Karpas-422 (cell line): ENCODE measurements at regions not wholly inside any gene's neighbourhood (a gene's known extent, or its start where the extent isn't known, plus 50 kb on each side); places are given as distances from the start of the nearest gene placed in this dataset.
"Not testable (repeated sequence)": the region's sequence is repeated elsewhere in the genome, so short reads cannot be mapped to it uniquely, and the experiment has no call there.

ENCODE experiments used
- DNase-seq: peaks from one replicate; pipeline ENCODE4 v3.0.0-alpha.2; 2015
- H2AFZ ChIP-seq: fragments of 200-600 bp; sonication (generic); 2 replicates; pipeline ENCODE4 v1.6.1; 2014; ENCODE audit warnings: antibody characterized with exemption, low read length, mixed read lengths
- H3K27ac ChIP-seq: fragments of 200-600 bp; sonication (generic); 2 replicates; pipeline ENCODE4 v1.5.1; 2014; ENCODE audit warnings: mild to moderate bottlenecking, low read length, moderate library complexity
- H3K27me3 ChIP-seq: fragments of 200-600 bp; sonication (generic); 2 replicates; pipeline ENCODE4 v1.6.1; 2014; ENCODE audit warnings: low read length, mixed read lengths
- H3K36me3 ChIP-seq: fragments of 200-600 bp; sonication (generic); 2 replicates; pipeline ENCODE4 v1.6.1; 2014; ENCODE audit warnings: low read length, mixed read lengths; ENCODE audit not compliant: insufficient read depth
- H3K4me1 ChIP-seq: fragments of 200-600 bp; sonication (generic); 2 replicates; pipeline ENCODE4 v1.6.1; 2014; ENCODE audit warnings: mild to moderate bottlenecking, low read length, mixed read lengths
- H3K4me2 ChIP-seq: fragments of 200-600 bp; sonication (generic); 2 replicates; pipeline ENCODE4 v1.6.1; 2014; ENCODE audit warnings: low read length, low read depth, mild to moderate bottlenecking; ENCODE audit not compliant: poor library complexity, severe bottlenecking
- H3K4me3 ChIP-seq: fragments of 200-600 bp; sonication (generic); 2 replicates; pipeline ENCODE4 v1.5.1; 2014; ENCODE audit warnings: mild to moderate bottlenecking, antibody characterized with exemption, low read length, mixed read lengths
- H3K79me2 ChIP-seq: fragments of 200-600 bp; sonication (generic); 2 replicates; pipeline ENCODE4 v1.6.1; 2014; ENCODE audit warnings: mild to moderate bottlenecking, low read length, mixed read lengths
- H3K9ac ChIP-seq: fragments of 200-600 bp; sonication (generic); 2 replicates; pipeline ENCODE4 v1.6.0; 2014; ENCODE audit warnings: low read length
- H3K9me2 ChIP-seq: fragments of 200-600 bp; sonication (generic), shearing (Covaris generic); replicated peaks from 2 replicates; pipeline ENCODE4 v1.6.0; 2014; ENCODE audit warnings: mild to moderate bottlenecking, low read length, moderate library complexity; ENCODE audit not compliant: insufficient read depth
- H3K9me3 ChIP-seq: fragments of 300-700, 200-600 bp; sonication (generic); 2 replicates; pipeline ENCODE4 v1.6.1; 2014; ENCODE audit warnings: low read length, mixed read lengths
- H4K20me1 ChIP-seq: fragments of 200-600 bp; sonication (generic); 2 replicates; pipeline ENCODE4 v1.6.1; 2014; ENCODE audit warnings: mild to moderate bottlenecking, antibody characterized with exemption, low read length, low read depth; ENCODE audit not compliant: insufficient read depth

GRCh38 chr3:139265131-139266016 is 78.4 kb upstream of the MRPS22 start:
- H3K79me2 ChIP-seq: no peaks in the 10 kb centered on the region
- no peak overlapping the region for H3K9ac ChIP-seq
- no peaks in the 10 kb centered on the region for H4K20me1 ChIP-seq
- no peaks in the 10 kb centered on the region for H3K36me3 ChIP-seq
- no peak overlapping the region for H3K4me3 ChIP-seq
- H2AFZ ChIP-seq: no peak overlapping the region
- H3K4me1 ChIP-seq: no peaks in the 10 kb centered on the region
- no peak for DNase-seq
- no peaks in the 10 kb centered on the region for H3K9me3 ChIP-seq
- no peak overlapping the region for H3K4me2 ChIP-seq
- no peaks in the 10 kb centered on the region for H3K9me2 ChIP-seq
- H3K27me3 ChIP-seq: no peaks in the 10 kb centered on the region
- no peak overlapping the region for H3K27ac ChIP-seq

DNA sequence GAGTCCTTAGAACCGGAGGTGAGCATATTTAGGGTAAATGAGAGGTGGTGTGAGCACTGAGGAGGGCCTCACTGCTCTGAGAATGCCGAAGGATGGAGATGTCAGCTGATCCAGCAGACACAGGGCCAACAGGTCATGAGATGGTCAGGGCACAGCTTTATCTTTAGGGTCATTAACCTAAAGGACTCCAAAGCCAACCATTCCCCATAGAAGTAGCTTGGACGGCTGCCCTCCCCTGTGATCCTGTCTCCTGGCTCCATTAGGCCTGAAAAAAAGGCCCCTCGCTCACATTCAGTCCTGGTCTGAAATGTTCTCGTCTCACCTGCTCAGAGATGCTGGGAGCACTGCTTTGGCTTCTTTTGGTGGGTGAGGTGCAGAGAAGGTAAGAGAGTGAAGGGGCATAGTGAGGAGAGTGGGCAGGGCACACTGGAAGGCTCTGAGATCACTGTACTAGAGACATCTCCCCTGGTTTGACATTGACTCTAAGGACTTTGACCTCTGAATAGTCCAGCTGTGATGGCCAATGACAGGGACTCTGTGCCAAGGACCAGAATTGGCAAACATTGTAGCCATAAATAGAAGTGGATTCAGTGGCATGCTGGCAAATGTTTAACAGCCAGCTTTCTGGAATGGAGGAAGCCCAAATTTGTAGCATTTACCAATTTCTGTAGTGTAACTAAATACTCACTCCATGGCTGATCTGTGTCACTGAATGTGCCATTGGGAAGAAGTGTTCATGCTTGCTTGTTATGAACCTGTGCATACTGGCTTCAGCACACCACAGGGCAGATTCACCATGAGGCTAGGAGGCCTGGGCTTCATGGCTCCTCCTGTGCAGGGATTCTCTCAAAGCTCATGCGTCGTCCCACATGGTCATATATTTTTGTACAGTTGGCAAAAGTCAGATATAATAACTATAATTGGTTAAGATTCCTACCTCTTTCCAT is 76.2 kb upstream of the MRPS22 start:
- H3K36me3 ChIP-seq: no peaks in the 10 kb centered on the region
- H3K9ac ChIP-seq: no peak overlapping the region
- no peak for DNase-seq
- H3K79me2 ChIP-seq: no peaks in the 10 kb centered on the region
- no peak overlapping the region for H3K4me3 ChIP-seq
- no peak overlapping the region for H2AFZ ChIP-seq
- no peaks in the 10 kb centered on the region for H4K20me1 ChIP-seq
- H3K4me2 ChIP-seq: no peak overlapping the region
- H3K27ac ChIP-seq: no peak overlapping the region
- no peaks in the 10 kb centered on the region for H3K4me1 ChIP-seq
- no peaks in the 10 kb centered on the region for H3K9me3 ChIP-seq
- H3K27me3 ChIP-seq: no peaks in the 10 kb centered on the region
- H3K9me2 ChIP-seq: no peaks in the 10 kb centered on the region

DNA sequence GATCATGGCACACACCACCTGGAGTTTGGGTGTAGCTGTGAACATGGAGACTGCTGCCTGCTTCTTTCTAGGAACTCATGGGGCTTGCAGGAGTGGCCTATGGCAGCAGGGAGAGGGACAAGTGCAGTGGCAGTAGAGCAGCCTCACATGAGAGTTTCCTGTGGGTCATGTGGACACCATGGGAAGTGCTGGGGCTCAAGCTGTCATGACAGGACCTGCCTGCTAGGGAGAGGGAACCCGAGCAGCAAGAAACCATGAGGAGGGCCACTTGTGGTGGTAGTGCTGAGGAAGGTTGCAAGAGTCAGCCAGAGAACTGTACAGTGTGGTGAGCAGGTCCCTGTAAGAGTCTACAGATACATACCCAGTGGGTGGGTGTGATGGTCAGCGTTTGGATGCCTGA is 73.8 kb upstream of the MRPS22 start:
- no peaks in the 10 kb centered on the region for H3K4me1 ChIP-seq
- H3K9ac ChIP-seq: no peak overlapping the region
- H2AFZ ChIP-seq: no peak overlapping the region
- no peaks in the 10 kb centered on the region for H3K36me3 ChIP-seq
- no peaks in the 10 kb centered on the region for H3K9me3 ChIP-seq
- no peaks in the 10 kb centered on the region for H3K79me2 ChIP-seq
- H3K27ac ChIP-seq: no peak overlapping the region
- H3K4me3 ChIP-seq: no peak overlapping the region
- no peaks in the 10 kb centered on the region for H3K9me2 ChIP-seq
- no peaks in the 10 kb centered on the region for H3K27me3 ChIP-seq
- H4K20me1 ChIP-seq: no peaks in the 10 kb centered on the region
- no peak overlapping the region for H3K4me2 ChIP-seq
- DNase-seq: no peak

DNA sequence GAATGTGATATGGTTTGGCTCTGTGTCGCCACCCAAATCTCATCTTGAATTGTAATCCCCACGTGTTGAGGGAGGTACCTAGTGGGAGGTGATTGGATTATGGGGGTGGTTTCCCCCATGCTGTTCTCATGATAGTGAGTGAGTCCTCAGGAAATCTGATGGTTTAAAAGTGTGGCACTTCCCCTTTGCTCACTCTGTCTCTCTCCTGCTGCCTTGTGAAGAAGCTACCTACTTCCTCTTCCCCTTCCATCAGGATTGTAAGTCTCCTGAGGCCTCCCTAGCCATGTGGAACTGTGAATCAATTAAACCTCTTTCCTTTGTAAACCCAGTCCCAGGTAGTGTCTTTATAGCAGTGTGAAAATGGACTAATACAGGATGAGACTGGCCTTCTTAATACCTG is 73.2 kb upstream of the MRPS22 start:
- not testable (repeated sequence) for H3K79me2 ChIP-seq, H2AFZ ChIP-seq, H3K4me2 ChIP-seq, H3K9me3 ChIP-seq, H3K9me2 ChIP-seq, H3K4me1 ChIP-seq, H3K36me3 ChIP-seq, DNase-seq, H3K27ac ChIP-seq, H3K27me3 ChIP-seq, H3K9ac ChIP-seq, H4K20me1 ChIP-seq, H3K4me3 ChIP-seq

- Histone ChIP-seq H3K36me3 (no peaks in the 10 kb centered on the region), H3K9ac (no peak overlapping the region)
- no peak for DNase-seq
Measured at GRCh38 chr3:139280027-139280671, 63.7 kb upstream of the MRPS22 start.

DNA sequence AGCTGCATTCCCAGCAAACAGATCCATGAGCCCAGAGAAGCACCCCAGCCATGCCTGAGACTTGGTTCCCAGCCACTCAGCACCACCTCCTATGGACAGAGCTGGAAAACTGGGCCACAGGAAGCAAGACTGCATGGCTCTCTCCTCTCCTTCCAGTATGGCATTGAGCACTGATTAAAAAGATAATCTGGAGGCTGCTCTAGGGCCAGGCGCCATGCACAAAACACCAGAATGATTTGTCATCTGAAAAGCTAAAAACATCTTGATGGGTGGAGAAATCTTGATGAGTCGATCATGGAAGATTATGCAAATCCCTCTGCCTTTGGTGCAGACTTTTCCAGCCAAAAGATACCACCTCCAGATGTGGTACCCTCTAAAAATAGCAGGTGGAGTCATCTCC is 62.7 kb upstream of the MRPS22 start:
- H2AFZ ChIP-seq: no peak overlapping the region
- DNase-seq: no peak
- no peak overlapping the region for H3K27ac ChIP-seq
- H3K9me3 ChIP-seq: no peaks in the 10 kb centered on the region
- no peak overlapping the region for H3K9ac ChIP-seq
- no peaks in the 10 kb centered on the region for H3K79me2 ChIP-seq
- H3K4me1 ChIP-seq: no peaks in the 10 kb centered on the region
- H4K20me1 ChIP-seq: no peaks in the 10 kb centered on the region
- no peak overlapping the region for H3K4me2 ChIP-seq
- H3K36me3 ChIP-seq: no peaks in the 10 kb centered on the region
- no peak overlapping the region for H3K4me3 ChIP-seq
- H3K27me3 ChIP-seq: no peaks in the 10 kb centered on the region
- H3K9me2 ChIP-seq: no peaks in the 10 kb centered on the region

More at GRCh38 chr3:139280027-139280671, 63.7 kb upstream of the MRPS22 start:
- no peaks in the 10 kb centered on the region for H3K4me1 ChIP-seq
- H3K27me3 ChIP-seq: no peaks in the 10 kb centered on the region
- H3K79me2 ChIP-seq: no peaks in the 10 kb centered on the region
- H3K9me2 ChIP-seq: no peaks in the 10 kb centered on the region
- H3K27ac ChIP-seq: no peak overlapping the region
- no peak overlapping the region for H3K4me3 ChIP-seq
- no peaks in the 10 kb centered on the region for H4K20me1 ChIP-seq
- H2AFZ ChIP-seq: no peak overlapping the region
- H3K9me3 ChIP-seq: no peaks in the 10 kb centered on the region
- H3K4me2 ChIP-seq: no peak overlapping the region

DNA sequence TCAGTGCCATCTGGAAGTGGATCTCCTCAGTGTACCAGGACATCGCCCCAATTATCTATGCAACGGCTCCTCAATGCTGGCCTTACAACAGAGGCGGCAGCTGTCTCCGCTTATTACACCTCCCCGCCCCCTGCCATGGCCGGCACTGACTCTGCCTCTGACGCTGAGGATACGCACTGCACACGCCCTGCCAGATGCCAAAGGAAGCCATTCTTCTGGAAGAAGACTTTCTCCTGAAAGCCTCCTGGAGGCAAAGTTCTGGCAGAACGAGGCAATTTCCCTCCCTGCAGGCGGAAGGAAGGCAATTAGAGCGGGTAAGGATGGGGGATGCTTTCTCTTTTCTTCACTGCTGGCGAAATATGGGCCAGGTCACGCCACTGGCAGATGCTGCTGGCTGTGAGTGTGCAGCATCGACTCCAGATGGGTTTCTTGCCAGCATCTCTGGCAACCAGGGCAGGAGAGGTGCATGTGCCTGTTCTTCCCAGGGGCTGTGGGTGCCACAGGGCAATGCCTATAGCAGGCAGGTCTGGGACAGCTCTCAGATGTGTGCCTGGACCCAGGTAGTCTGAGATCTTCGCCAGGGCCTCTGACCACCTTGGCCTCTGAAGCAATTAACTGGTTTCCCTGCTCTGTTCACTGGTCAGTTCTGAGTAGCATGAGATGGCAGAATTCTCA is 62.2 kb upstream of the MRPS22 start:
- H3K27ac ChIP-seq: no peak overlapping the region
- H3K4me1 ChIP-seq: no peaks in the 10 kb centered on the region
- no peak for DNase-seq
- H3K36me3 ChIP-seq: no peaks in the 10 kb centered on the region
- no peaks in the 10 kb centered on the region for H3K27me3 ChIP-seq
- H4K20me1 ChIP-seq: no peaks in the 10 kb centered on the region
- H3K4me3 ChIP-seq: no peak overlapping the region
- no peaks in the 10 kb centered on the region for H3K9me2 ChIP-seq
- H3K9ac ChIP-seq: no peak overlapping the region
- no peaks in the 10 kb centered on the region for H3K9me3 ChIP-seq
- no peak overlapping the region for H3K4me2 ChIP-seq
- H2AFZ ChIP-seq: no peak overlapping the region
- no peaks in the 10 kb centered on the region for H3K79me2 ChIP-seq
